ENCODE measurements at regions not wholly inside any gene's neighbourhood (a gene's known extent, or its start where the extent isn't known, plus 50 kb on each side); places are given as distances from the start of the nearest gene placed in this dataset.

GRCh38 chr2:3046170-3046865 lies 331.3 kb downstream of the EIPR1 start:
- TF ChIP-seq YY1 (IDR thresholded peaks at IDR 0.05; ENCODE audit: insufficient read depth, insufficient read length), result no peak
- TF ChIP-seq ZNF274 (IDR thresholded peaks at IDR 0.05; ENCODE audit: low read depth, low read length), result no peak

Data from NT2/D1 (cell line).